GM19463 (cell line): ENCODE measurements at regions not wholly inside any gene's neighbourhood (a gene's known extent, or its start where the extent isn't known, plus 50 kb on each side); places are given as distances from the start of the nearest gene placed in this dataset.
"Not testable (repeated sequence)": the region's sequence is repeated elsewhere in the genome, so short reads cannot be mapped to it uniquely, and the experiment has no call there.

Experiments
- ATAC-seq: cut with Tn5 transposase; IDR thresholded peaks from one replicate; pipeline ENCODE4 v1.9.1; 2021; ENCODE audit warnings: mild to moderate bottlenecking, moderate library complexity; ENCODE audit not compliant: unreplicated experiment

DNA sequence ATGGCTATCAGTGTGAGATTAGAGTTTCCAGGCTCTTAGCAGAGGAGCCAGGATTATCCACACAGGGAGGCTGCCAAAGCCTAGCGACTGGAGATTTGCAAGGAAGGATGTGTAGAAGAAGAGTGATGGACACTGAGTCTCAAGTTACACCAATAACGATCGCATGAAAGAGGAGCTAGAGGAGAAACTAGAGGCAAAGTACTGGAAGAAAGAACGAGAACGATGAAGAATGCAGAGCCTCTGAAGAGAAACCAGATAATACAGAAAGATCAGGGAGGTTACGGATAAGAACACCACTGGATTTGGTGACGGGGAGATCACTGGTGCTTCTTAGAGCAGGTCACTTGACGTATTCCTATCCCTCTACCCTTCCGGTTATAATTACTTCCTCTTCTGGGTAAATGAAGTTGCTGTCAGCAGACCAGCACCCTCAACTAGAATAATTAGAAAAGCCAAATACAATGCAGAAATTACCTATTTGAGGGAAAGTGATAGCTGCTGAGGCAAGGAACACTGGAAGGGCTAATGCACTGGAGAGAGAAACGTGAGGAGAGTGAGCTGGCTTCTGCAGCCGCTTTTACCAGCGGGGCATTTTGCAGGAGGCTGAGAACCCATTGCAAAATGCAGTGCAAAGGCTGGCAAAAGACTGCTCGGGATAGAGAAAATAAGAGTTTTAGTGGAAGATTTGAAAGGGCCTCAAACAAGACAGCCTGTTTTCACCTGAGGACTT is 93.1 kb upstream of the HIF1A start:
- no peak for ATAC-seq

DNA sequence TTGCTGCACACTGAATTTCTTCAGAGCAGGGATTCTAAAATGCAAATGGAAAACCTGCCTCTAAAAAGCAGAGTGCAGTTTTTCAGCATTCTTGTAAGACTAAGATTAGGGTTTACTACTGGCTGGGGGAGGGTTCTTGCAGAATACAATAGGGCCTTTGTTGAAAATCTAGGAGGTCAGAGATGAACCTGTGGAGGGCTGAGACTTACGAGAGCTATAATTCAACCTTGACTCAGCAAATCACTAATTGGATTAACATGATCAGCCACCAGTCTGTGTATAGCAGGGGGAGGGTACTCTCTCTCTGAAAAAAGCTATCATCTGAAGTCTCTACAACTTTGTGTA is 92.6 kb upstream of the HIF1A start:
- ATAC-seq: no peak

DNA sequence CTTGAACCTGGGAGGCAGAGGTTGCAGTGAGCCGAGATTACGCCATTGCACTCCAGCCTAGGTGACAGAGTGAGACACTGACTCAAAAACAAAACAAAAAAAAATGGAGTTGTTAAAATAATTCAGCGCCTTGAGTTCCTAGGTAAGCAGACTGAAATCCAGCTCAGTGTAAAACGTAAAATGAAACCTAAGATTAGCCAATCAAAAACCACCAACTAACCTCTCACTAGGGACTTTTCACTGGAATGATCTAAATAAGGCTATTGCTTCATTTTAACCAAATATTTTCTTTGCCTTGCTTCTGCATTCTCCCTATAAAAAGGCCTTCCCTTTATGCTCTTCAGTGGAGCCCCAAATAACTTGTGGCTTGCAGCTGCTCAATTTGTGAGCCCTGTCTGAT is 91.6 kb upstream of the HIF1A start:
- ATAC-seq: no peak

DNA sequence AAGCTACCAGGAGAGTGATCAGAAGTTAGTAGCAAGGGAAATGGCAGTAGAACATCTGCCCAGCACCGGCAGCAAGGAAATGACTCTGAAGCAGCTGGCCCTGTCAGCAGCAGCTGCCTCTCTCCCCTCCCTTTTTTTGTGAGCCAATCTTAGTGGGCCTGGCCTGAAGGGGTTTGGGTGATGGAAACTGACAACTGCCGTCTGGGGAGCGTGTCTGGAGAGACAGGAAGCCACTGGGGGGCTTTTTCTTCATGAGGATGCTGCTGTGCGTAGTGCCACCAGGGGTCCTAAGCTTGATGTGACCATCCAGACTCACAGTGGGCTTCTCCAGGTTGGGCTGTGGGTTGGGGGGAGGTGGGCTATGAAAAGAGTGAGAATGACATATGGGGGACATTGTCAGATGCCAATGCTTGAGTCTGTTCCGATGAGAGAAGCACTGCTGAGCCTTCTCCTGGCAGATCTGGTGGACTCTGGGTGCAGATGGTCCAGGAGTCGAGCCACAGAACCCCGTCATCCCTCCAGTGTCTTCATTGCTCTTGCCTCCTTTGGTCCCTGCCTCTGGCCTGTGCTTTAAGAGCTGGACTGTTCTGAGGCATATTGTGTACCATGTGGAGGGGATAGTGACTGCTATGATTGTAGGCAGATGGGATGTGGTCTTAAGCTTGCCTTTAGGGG is 87.6 kb upstream of the HIF1A start:
- no peak for ATAC-seq

DNA sequence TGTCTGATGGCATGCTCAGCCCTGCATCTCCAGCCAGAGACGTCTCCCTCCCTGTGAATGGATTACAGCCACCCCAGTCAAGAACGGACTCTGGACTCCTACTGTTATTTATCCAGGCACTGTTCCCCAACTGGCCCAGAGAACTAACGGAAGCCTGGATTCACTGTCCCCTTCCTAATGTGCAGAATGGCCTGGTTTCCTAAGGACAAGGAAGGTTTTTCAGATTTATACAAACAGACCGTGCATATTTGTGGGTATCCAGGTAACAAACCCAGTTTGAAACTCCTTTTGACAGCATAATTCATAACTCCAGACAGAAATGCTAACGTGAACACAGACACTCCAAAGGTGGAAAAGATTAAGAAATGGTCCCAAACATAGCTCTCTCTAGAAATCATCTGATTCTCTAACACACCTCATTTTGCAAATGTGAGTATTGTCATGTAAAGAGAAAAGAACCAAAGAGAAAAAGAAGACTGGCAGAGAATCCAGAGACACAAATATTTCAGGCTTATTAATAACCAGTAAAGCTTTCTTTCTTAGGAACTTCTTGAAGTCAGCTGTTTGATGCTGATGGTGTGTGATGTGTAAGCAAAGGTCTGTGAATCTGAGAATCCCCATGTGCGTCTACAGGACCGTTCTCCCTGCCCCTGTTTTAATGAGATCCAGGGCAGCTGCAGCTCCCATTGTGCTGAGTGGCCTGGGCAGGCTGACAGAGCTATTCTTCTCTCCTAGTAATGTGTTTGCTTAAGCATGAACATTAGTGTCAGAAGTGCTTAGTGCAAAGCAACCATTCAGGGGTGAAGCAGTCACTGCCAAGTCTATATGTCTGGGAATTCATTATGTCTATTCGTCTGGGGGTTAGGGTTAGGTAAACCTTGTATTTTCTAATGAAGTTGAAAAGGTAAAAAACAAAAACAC is 86.8 kb upstream of the HIF1A start:
- ATAC-seq: no peak

DNA sequence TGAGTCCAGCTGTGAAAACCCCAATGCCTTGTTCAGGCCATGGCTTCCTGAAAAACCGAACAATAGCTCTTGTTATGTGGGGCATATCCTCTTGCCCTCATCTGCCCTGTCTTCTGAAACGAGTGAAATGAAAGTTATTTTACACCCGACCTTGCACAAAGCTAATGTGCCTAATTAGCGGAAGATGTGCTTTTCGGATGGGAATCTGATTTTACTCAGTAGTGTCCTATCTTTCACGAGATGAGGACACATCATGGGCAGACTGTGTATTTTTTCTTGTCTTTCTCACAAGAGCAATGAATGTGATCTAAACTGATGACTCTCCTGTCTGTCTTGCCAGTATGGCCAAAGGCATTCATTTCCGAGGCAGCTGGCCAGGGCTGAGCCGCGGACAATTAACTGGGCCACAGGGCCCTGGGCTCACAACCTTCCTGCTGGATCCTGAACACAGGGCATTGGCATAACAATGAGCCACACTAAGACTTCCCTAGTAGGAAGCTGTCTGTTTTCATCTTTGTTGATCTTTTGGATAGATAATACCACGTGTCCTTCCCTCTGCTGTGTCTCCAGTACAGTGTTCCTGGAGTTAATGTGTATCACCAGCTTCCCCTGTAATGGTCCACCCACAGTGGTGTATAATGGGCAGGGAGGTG is 86.0 kb upstream of the HIF1A start:
- ATAC-seq: no peak

DNA sequence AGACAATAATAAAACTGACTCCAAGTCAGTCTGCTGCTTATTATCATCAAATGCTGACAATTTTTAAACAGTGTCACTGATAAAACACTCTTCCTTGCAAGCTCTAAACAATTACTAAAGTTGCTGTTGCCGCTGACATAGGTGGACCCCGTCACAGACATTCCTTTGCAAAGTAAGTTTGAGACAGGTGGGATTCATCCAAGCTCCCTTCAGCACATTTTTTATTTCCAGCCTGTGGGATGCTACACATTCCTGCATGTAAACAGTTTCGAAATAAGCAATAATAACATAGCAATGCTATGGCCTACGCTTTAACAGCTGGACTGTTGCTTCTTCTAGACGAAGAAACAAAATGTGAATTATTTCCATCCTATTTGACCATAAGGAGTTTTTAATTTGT is 85.4 kb upstream of the HIF1A start:
- ATAC-seq: no peak

DNA sequence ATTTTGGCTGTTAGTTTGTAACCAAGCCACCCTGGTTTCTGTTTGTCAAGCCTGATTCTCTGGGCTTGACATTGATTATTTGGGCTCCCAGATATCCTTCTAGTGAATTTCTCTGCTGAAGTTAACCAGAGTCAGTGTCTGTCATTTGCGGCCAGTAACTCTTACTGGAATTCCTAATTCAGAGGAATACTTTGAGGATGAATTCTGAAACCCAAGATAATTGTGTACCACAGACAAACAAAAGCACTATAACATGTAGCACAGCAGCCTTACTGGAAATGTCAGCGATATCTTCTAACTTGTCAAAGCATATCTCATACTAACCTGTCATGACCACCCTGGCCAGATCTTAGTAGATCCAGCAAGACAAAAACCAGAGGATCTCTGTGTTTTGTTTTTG is 84.4 kb upstream of the HIF1A start:
- no peak for ATAC-seq

DNA sequence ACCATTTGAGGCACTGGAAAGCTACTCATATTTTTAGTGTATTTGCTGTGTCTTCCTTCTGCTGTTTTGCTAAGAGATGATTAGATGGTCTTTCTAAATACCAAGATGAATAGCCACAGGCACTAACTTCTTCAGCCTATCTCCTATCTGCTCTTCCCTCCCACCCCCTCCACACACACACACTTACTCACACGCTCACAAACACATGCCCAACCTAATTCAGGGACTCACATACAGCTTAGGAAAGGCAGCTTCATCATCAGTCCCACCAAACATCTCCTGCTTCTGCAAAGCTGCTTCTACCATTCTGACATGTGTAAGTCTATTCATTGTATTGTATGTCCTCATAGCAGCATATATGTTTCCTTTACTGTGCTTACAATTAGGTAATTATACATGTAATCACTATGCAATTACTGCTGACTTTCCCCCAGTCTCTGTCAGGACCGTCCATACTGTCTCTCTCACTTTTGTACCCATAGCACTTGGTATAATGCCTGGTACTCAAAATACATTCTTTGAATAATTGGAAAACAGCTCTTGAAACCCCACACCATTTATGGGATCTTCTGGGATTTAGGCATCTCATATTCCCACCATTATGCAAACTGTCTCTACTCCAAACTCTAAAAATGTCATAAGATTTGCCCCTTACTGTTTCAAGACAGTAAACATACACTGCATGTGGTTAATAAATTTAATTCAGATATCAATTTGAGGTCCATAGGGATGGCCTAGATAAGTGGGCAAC is 83.3 kb upstream of the HIF1A start:
- ATAC-seq: no peak

DNA sequence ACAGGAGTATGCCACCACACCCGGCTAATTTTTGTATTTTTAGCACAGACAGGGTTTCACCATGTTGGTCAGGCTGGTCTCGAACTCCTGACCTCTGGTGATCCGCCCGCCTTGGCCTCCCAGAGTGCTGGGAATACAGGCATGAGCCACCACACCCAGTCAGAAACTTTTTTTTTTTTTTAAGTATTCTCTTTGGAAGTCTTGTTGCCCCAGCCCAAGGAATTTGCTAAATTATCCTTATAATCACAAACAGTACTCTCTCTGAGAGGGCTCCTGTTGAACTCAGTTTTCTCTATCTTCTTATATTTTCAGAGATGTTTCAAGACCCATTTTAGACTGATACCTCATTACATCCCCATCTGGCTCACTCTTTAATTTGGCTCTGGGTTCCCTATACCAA is 82.3 kb upstream of the HIF1A start:
- ATAC-seq: not testable (repeated sequence)

DNA sequence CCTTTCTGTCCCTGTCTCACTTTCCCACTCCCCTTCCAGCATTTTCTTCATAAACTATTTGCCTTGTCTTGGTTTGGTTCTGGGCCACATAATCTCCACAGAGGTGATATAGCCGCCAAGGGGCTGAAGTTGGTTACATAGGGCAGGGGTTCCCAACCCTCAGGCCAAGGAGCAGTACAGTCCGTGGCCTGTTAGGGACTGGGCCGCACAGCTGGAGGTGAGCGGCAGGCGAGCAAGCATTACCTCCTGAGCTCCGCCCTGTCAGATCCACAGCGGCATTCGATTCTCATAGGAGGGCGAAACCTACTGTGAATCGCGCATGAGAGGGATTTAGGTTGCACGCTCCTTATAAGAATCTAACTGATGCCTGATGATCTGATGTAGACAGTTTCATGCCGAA is 80.6 kb upstream of the HIF1A start:
- no peak for ATAC-seq

DNA sequence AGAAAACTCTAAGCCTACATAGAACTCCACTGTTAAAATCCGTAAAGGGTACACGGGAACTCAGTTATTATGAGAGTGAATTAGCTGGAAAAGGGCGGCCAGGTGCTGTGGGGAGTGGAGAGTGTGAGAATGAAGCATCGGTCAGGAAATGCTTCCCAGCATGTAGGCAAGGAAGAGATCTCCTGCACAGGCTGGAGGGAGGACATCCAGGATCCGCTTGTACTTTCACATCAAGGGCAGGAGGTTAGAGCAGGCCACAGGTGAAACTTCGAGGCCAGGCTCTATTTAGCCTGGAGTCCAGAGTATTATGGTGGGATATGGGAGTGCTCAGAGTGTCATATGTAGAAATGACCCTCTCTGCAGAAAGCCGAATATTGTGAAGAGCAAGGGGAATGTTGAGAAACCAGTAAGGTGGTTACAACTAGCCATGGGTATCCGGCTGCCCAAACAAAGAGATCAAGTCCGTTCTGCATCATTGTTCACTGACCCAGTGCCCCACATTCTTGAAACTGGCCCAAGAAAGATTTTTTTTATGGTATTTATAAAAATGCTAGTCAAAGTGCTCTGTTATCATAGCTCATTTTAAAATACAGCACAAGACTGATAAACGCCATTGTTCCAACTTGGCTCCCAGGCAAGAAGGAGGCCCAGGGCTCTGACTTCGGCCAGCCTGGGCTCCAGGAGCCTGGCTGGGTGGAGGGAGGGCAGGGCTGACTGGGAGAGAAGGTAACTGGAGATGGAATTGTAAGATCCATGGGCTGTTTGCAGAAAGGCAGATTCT is 79.4 kb upstream of the HIF1A start:
- no peak for ATAC-seq

DNA sequence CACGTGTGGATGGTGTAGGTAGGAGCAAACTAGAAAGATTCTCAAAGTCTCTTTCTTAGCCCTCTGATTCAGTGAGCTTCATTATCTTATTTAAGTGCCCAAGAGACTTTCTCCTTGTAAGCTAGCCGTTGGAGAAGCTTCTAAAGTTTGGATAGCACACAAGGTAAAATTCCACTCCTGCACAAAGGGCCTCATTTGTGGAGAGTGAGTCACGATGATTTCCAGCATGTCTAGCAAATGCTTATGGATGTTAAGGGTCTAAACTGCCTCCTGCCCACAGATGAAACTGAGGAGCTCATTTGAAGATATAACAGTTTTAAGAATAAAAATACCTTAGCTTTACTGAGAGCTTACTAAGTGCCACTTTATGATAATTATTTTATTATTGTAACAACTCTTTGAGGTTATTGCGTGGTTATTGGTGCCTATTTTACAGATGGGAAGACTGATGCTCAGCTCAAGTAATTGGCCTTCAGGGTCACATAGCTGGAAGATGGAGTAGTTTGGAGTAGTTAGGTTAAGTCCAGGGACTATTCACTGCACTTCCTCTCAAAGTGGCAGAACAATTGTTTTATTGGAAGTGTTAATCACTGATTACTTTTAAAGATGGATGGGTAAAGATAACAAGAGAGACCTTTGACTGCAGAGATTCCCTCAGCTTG is 78.7 kb upstream of the HIF1A start:
- ATAC-seq: no peak

DNA sequence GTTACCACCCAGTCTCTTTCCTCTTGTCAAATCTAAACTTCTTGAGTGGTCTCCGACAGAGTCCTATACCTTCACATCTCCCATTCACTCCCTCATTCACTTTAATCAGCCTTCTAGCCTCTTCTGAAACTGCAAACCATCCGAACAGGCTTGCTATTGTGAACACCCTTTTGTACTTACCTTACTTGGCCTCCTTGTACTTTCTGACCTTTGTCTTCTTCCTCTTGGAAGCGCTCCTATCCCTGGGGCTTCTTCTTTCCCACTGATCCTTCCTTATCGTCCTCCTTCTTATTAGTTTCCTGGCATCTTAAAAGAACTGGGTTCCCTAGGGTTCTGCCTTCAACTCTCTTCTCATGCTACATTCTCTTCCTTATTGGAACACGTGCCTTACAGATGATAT is 76.9 kb upstream of the HIF1A start:
- no peak for ATAC-seq

DNA sequence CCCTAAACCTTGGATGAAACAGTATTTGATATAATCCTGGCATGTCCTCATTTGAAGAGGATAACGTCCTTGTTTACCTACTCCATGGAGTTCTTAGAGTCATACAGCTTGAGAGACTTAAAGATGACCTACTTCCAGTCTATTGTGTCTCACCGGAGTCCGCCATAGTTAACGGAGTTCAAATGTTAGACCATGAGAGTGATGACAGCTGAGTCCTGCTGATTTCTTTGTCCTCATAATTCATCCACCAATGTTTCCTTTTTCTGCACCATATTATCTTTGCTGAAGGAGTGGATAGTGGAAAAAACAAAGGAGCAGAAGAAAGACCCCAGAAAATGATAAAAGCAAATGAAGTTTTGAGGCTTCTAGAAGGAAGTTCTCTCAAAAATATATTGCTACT is 75.8 kb upstream of the HIF1A start:
- no peak for ATAC-seq

DNA sequence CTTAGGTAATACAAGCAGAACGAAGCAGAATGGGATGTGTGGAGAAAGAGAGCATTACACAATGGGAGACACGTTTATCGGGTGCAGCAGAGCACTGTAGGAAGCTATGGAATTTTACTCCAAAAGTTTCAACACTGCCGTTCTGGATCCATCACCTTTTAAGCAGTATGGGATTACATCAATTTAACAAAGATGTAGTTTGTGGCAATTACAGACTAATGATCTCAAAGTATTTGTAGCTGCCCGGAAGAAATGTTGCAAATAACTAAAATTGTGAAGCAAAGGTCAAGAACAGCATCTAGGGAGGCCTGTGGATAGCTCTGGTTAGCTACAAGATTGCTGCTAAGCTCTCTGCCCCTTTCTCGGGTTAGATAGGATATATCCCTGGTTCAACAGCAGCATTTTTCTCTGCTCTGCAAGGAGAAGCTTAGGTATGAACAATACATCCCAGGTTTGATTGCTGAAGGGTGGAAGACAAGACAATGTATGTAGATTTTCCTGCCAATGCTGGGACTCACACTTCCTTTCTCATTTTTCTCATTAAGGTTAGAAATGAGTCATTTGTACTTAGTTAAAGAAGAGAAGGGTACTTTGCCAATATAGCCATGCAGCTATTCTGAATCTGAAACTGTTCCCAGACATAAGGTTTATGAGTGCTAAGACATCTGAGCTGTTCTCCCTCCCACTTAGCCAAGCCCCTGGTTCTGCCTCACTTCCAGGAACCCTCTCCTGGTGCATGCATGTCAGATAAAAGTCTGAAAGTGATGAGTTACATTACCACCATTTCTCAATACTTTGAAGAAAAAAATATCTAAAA is 75.0 kb upstream of the HIF1A start:
- ATAC-seq: peak; percentile 91

DNA sequence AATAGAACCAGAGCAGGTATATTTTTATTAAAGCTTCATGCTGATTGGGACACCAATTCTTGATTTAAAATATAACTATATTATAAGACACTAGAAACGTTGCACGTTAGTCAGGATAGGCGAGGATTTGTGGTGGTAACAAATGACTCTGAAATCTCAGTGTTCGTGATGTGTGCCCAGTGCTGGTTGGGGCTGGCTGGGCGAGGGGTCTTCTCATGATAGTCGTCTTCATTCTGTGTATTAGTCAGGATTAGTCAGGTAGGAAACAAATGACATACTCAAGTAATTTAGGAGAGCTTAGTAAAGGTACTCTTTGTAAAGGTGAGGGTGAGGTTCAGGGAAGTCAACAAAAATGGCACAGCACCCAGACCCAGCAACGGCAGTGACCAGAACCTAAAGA is 73.9 kb upstream of the HIF1A start:
- no peak for ATAC-seq

DNA sequence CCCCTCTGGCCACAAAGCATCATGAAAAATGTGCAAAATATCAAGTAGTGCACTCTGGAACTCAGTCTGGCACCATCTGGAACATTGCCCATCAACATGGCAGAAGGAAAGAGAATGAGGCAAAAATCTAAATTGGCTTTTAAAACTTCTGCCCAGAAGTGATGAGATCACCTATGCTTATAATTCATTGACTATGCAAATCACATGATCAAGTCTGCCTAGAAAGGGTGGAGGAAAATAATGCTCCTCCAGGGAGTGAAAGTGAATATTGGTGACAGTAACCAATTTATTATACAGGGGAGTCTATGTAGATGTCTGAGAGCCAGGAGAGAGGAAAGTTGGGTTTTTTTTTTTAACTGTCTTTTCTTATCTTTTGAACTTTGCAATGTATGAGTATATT is 73.3 kb upstream of the HIF1A start:
- no peak for ATAC-seq

DNA sequence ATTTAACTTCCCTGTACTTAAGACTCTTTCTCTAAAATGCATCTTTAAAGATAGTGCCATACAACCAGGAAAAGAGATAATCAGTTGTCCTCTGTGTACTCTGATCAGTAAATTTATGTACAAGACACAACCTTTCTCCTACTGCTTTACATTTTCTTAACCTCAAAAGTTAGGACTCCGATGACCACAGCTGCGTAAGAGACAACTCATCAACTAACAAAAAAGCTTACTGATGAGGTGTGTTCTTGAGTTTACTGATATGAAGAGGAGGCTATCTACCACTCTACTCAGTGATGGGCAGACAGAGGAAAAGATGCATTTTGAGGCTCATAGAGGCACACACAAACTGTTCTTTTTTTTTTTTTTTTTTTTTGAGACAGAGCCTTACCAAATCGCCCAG is 71.4 kb upstream of the HIF1A start:
- ATAC-seq: no peak
